ENCODE measurements at regions not wholly inside any gene's neighbourhood (a gene's known extent, or its start where the extent isn't known, plus 50 kb on each side); places are given as distances from the start of the nearest gene placed in this dataset.

GRCh38 chr22:47448231-47449223, 686.1 kb downstream of the TBC1D22A start:
- Mint-ChIP-seq H3K4me1 (no peaks in the 10 kb centered on the region), H3K27ac (peak overlapping the region in 3 of 8 donors; percentile 51 to 80 (median 76)), H3K9me3 (peaks cover 0 to 10% (median 3%) of the 10 kb centered on the region in 5 donors), H3K4me3 (no peak overlapping the region), H3K27me3 (peaks cover 4 to 9% of the 10 kb centered on the region in 2 donors), H3K36me3 (peaks cover 0 to 10% (median 0%) of the 10 kb centered on the region in 3 donors)
- Histone ChIP-seq H3K27ac (ENCODE audit: low read depth, low read length) (no peak overlapping the region), H3K36me3 (ENCODE audit: insufficient read depth, low read length) (no peaks in the 10 kb centered on the region), H3K4me3 (ENCODE audit: low read length) (no peak overlapping the region), H3K9me3 (ENCODE audit: low read length) (no peaks in the 10 kb centered on the region), H3K4me1 (ENCODE audit: insufficient read depth, low read length) (no peaks in the 10 kb centered on the region), H3K27me3 (ENCODE audit: insufficient read depth, low read length, poor library complexity, severe bottlenecking) (no peaks in the 10 kb centered on the region)
- ChIA-PET POLR2A (no interaction called here), CTCF (no interaction called here)
- no peak for DNase-seq

GRCh38 chr22:47446821-47447810, 684.7 kb downstream of the TBC1D22A start:
- H3K9me3 ChIP-seq (ENCODE audit: low read length): no peaks in the 10 kb centered on the region
- no peak overlapping the region for H3K4me3 ChIP-seq (ENCODE audit: low read length)
- no peaks in the 10 kb centered on the region for H3K4me1 ChIP-seq (ENCODE audit: insufficient read depth, low read length)
- no peak overlapping the region for H3K27ac ChIP-seq (ENCODE audit: low read depth, low read length)
- H3K36me3 ChIP-seq (ENCODE audit: insufficient read depth, low read length): no peaks in the 10 kb centered on the region
- peaks cover 7 to 8% of the 10 kb centered on the region in 2 donors for H3K27me3 Mint-ChIP-seq
- ChIA-PET CTCF (no interaction called here), POLR2A (no interaction called here)
- H3K36me3 Mint-ChIP-seq: peaks cover 0 to 4% (median 0%) of the 10 kb centered on the region in 3 donors
- H3K4me3 Mint-ChIP-seq: no peak overlapping the region
- H3K9me3 Mint-ChIP-seq: peaks cover 5 to 15% (median 6%) of the 10 kb centered on the region in 5 donors
- no peak for DNase-seq
- peak overlapping the region in 1 of 8 donors; percentile 33 for H3K27ac Mint-ChIP-seq
- H3K27me3 ChIP-seq (ENCODE audit: insufficient read depth, low read length, poor library complexity, severe bottlenecking): no peaks in the 10 kb centered on the region
- H3K4me1 Mint-ChIP-seq: no peaks in the 10 kb centered on the region

- Mint-ChIP-seq H3K9me3 (peaks cover 7 to 20% (median 10%) of the 10 kb centered on the region in 5 donors), H3K27me3 (peaks cover 4 to 6% of the 10 kb centered on the region in 2 donors), H3K4me3 (no peak overlapping the region), H3K27ac (peak overlapping the region in 2 of 8 donors; percentile 13 to 33), H3K36me3 (peaks cover 0 to 4% (median 0%) of the 10 kb centered on the region in 3 donors), H3K4me1 (no peaks in the 10 kb centered on the region)
- CTCF ChIA-PET: no interaction called here
- POLR2A ChIA-PET: no interaction called here
- Histone ChIP-seq H3K4me1 (ENCODE audit: insufficient read depth, low read length) (no peaks in the 10 kb centered on the region), H3K4me3 (ENCODE audit: low read length) (no peak overlapping the region), H3K36me3 (ENCODE audit: insufficient read depth, low read length) (no peaks in the 10 kb centered on the region), H3K9me3 (ENCODE audit: low read length) (no peaks in the 10 kb centered on the region), H3K27ac (ENCODE audit: low read depth, low read length) (no peak overlapping the region), H3K27me3 (ENCODE audit: insufficient read depth, low read length, poor library complexity, severe bottlenecking) (no peaks in the 10 kb centered on the region)
- DNase-seq: no peak
Observed at GRCh38 chr22:47446331-47446730, 683.9 kb downstream of the TBC1D22A start.

- Histone ChIP-seq H3K27ac (ENCODE audit: low read depth, low read length) (no peak overlapping the region), H3K36me3 (ENCODE audit: insufficient read depth, low read length) (no peaks in the 10 kb centered on the region), H3K4me3 (ENCODE audit: low read length) (no peak overlapping the region), H3K9me3 (ENCODE audit: low read length) (no peaks in the 10 kb centered on the region), H3K27me3 (ENCODE audit: insufficient read depth, low read length, poor library complexity, severe bottlenecking) (no peaks in the 10 kb centered on the region), H3K4me1 (ENCODE audit: insufficient read depth, low read length) (no peaks in the 10 kb centered on the region)
- H3K9me3 Mint-ChIP-seq: peaks cover 7 to 25% (median 10%) of the 10 kb centered on the region in 5 donors
- no peak for DNase-seq
- POLR2A ChIA-PET: no interaction called here
- peaks cover 0 to 4% (median 0%) of the 10 kb centered on the region in 3 donors for H3K36me3 Mint-ChIP-seq
- H3K4me3 Mint-ChIP-seq: no peak overlapping the region
- no peak overlapping the region for H3K27ac Mint-ChIP-seq
- peaks cover 4 to 6% of the 10 kb centered on the region in 2 donors for H3K27me3 Mint-ChIP-seq
- no peaks in the 10 kb centered on the region for H3K4me1 Mint-ChIP-seq
- CTCF ChIA-PET: no interaction called here
Observed at GRCh38 chr22:47445716-47446290, 683.4 kb downstream of the TBC1D22A start.

- CTCF ChIA-PET: no interaction called here
- DNase-seq: no peak
- H3K27ac Mint-ChIP-seq: no peak overlapping the region
- no peaks in the 10 kb centered on the region for H3K4me1 Mint-ChIP-seq
- no peak overlapping the region for H3K27ac ChIP-seq (ENCODE audit: low read depth, low read length)
- peaks cover 4 to 6% of the 10 kb centered on the region in 2 donors for H3K27me3 Mint-ChIP-seq
- peaks cover 0 to 4% (median under 1%) of the 10 kb centered on the region in 3 donors for H3K36me3 Mint-ChIP-seq
- H3K36me3 ChIP-seq (ENCODE audit: insufficient read depth, low read length): no peaks in the 10 kb centered on the region
- H3K9me3 Mint-ChIP-seq: peaks cover 10 to 30% (median 11%) of the 10 kb centered on the region in 5 donors
- POLR2A ChIA-PET: no interaction called here
- no peaks in the 10 kb centered on the region for H3K27me3 ChIP-seq (ENCODE audit: insufficient read depth, low read length, poor library complexity, severe bottlenecking)
- H3K9me3 ChIP-seq (ENCODE audit: low read length): no peaks in the 10 kb centered on the region
- no peak overlapping the region for H3K4me3 ChIP-seq (ENCODE audit: low read length)
- H3K4me1 ChIP-seq (ENCODE audit: insufficient read depth, low read length): no peaks in the 10 kb centered on the region
- no peak overlapping the region for H3K4me3 Mint-ChIP-seq
Observed at GRCh38 chr22:47445212-47445611, 682.8 kb downstream of the TBC1D22A start.

GRCh38 chr22:47444746-47445065, 682.3 kb downstream of the TBC1D22A start:
- Histone ChIP-seq H3K27ac (ENCODE audit: low read depth, low read length) (no peak overlapping the region), H3K9me3 (ENCODE audit: low read length) (no peaks in the 10 kb centered on the region), H3K27me3 (ENCODE audit: insufficient read depth, low read length, poor library complexity, severe bottlenecking) (no peaks in the 10 kb centered on the region), H3K36me3 (ENCODE audit: insufficient read depth, low read length) (no peaks in the 10 kb centered on the region), H3K4me3 (ENCODE audit: low read length) (no peak overlapping the region), H3K4me1 (ENCODE audit: insufficient read depth, low read length) (no peaks in the 10 kb centered on the region)
- DNase-seq: no peak
- POLR2A ChIA-PET: no interaction called here
- no peak overlapping the region for H3K27ac Mint-ChIP-seq
- no peaks in the 10 kb centered on the region for H3K4me1 Mint-ChIP-seq
- H3K36me3 Mint-ChIP-seq: peaks cover 0 to 5% (median 3%) of the 10 kb centered on the region in 3 donors
- H3K9me3 Mint-ChIP-seq: peaks cover 10 to 30% (median 13%) of the 10 kb centered on the region in 5 donors
- H3K4me3 Mint-ChIP-seq: no peak overlapping the region
- H3K27me3 Mint-ChIP-seq: peaks cover 4 to 6% of the 10 kb centered on the region in 2 donors
- CTCF ChIA-PET: no interaction called here

- peaks cover 0 to 7% (median 3%) of the 10 kb centered on the region in 3 donors for H3K36me3 Mint-ChIP-seq
- Histone ChIP-seq H3K27me3 (ENCODE audit: insufficient read depth, low read length, poor library complexity, severe bottlenecking) (no peaks in the 10 kb centered on the region), H3K36me3 (ENCODE audit: insufficient read depth, low read length) (no peaks in the 10 kb centered on the region), H3K4me1 (ENCODE audit: insufficient read depth, low read length) (no peaks in the 10 kb centered on the region), H3K4me3 (ENCODE audit: low read length) (no peak overlapping the region), H3K27ac (ENCODE audit: low read depth, low read length) (no peak overlapping the region), H3K9me3 (ENCODE audit: low read length) (no peaks in the 10 kb centered on the region)
- ChIA-PET POLR2A (no interaction called here), CTCF (no interaction called here)
- no peak for DNase-seq
- H3K4me3 Mint-ChIP-seq: no peak overlapping the region
- H3K27ac Mint-ChIP-seq: no peak overlapping the region
- H3K4me1 Mint-ChIP-seq: no peaks in the 10 kb centered on the region
- peaks cover 10 to 30% (median 13%) of the 10 kb centered on the region in 5 donors for H3K9me3 Mint-ChIP-seq
- H3K27me3 Mint-ChIP-seq: peaks cover 4 to 6% of the 10 kb centered on the region in 2 donors
Observed at GRCh38 chr22:47443836-47444745, 681.6 kb downstream of the TBC1D22A start.

Data from CD8-positive, alpha-beta memory T cell (primary cell).